C4-2B (cell line): ENCODE measurements at regions not wholly inside any gene's neighbourhood (a gene's known extent, or its start where the extent isn't known, plus 50 kb on each side); places are given as distances from the start of the nearest gene placed in this dataset.

Experiments
- ZFX ChIP-seq: fragments of 450-650 bp; IDR thresholded peaks from 2 replicates; pipeline ENCODE4 v1.6.1; 2017
- TF ChIP-seq, protein P1 (sequence below): fragments of 450-650 bp; conservative IDR thresholded peaks from 2 replicates; pipeline ENCODE4 v1.5.1; 2017; ENCODE audit warnings: mild to moderate bottlenecking

DNA sequence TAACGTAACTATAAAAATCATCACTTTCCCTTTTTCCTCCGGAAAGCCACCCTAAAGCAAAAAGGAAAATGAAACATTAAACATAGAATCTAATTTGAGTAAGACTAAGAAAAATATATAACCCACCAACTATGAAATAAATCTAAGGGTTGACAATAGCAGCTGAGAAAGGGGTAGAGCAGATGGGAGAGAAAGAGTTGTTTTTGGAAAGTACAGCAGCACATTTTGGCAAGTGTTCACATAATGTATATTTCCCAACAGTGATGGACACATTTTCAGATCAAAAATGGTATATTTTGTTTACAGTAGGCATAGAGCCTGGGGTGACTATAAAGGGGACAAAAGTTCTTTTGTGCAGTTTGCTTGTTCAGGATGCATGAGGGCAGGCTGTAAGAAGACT is 1287.4 kb upstream of the B3GALT2 start:
- TF ChIP-seq, protein P1, sequence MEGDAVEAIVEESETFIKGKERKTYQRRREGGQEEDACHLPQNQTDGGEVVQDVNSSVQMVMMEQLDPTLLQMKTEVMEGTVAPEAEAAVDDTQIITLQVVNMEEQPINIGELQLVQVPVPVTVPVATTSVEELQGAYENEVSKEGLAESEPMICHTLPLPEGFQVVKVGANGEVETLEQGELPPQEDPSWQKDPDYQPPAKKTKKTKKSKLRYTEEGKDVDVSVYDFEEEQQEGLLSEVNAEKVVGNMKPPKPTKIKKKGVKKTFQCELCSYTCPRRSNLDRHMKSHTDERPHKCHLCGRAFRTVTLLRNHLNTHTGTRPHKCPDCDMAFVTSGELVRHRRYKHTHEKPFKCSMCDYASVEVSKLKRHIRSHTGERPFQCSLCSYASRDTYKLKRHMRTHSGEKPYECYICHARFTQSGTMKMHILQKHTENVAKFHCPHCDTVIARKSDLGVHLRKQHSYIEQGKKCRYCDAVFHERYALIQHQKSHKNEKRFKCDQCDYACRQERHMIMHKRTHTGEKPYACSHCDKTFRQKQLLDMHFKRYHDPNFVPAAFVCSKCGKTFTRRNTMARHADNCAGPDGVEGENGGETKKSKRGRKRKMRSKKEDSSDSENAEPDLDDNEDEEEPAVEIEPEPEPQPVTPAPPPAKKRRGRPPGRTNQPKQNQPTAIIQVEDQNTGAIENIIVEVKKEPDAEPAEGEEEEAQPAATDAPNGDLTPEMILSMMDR: no peak
- TF ChIP-seq ZFX: no peak
